T-cell (primary cell): ENCODE measurements at regions not wholly inside any gene's neighbourhood (a gene's known extent, or its start where the extent isn't known, plus 50 kb on each side); places are given as distances from the start of the nearest gene placed in this dataset.
"Not testable (repeated sequence)": the region's sequence is repeated elsewhere in the genome, so short reads cannot be mapped to it uniquely, and the experiment has no call there.

Experiments used
- ATAC-seq, 4 experiments: fragments of 200-7000 bp in 3 of 4; fragments of 150-1000 bp in 1 of 4; cut with Tn5 transposase; replicated peaks in 1 of 4; 1 replicate in 3 of 4; 2 replicates in 1 of 4; pipeline ENCODE4 v1.10.0; 2021; ENCODE audit warnings: moderate library complexity in 3 of 4, mild to moderate bottlenecking in 2 of 4, moderate number of reproducible peaks in 1 of 4
- CTCF ChIA-PET, 2 donors: fragments of 300-600 bp; sonication (Branson Sonifier 250); formaldehyde crosslinking; loops; one replicate each; lab custom pipeline; 2022; ENCODE audit warnings: antibody characterized with exemption in 2 of 2; lab: Charles Lee
- POLR2A ChIA-PET, 2 donors: fragments of 300-600 bp; sonication (Branson Sonifier 250); formaldehyde crosslinking; loops; one replicate each; lab custom pipeline; 2022; ENCODE audit warnings: antibody characterized with exemption in 2 of 2; lab: Charles Lee
- DNase-seq, 35 experiments: peaks; one replicate each; pipeline versions ENCODE4 v3.0.0 to v3.0.0-alpha.2; 2013 to 2023
- H3K27ac ChIP-seq: one replicate; pipeline ENCODE4 v1.5.1; 2013; ENCODE audit warnings: low read length
- H3K27me3 ChIP-seq, 2 experiments: replicated peaks in 1 of 2; 1 replicate in 1 of 2; 2 replicates in 1 of 2; pipeline versions ENCODE4 v1.6.1 to v1.7.0; 2013; ENCODE audit warnings: low read length in 1 of 2, mixed read lengths in 1 of 2; ENCODE audit not compliant: control insufficient read depth in 2 of 2, insufficient read depth in 2 of 2; ENCODE audit errors: extremely low read depth in 1 of 2
- H3K36me3 ChIP-seq, 2 donors: 1 replicate in 1 of 2; 2 replicates in 1 of 2; pipeline versions ENCODE4 v1.6.1 to v1.7.0; 2013; ENCODE audit warnings: low read length in 1 of 2; ENCODE audit not compliant: control insufficient read depth in 2 of 2, insufficient read depth in 1 of 2; ENCODE audit errors: extremely low read depth in 1 of 2
- H3K4me1 ChIP-seq, 2 experiments: 1 replicate in 1 of 2; 2 replicates in 1 of 2; pipeline versions ENCODE4 v1.6.1 to v1.7.0; 2013; ENCODE audit warnings: low read length in 2 of 2, mixed read lengths in 1 of 2; ENCODE audit not compliant: insufficient read depth in 2 of 2, control insufficient read depth in 1 of 2; ENCODE audit errors: extremely low read depth in 1 of 2
- H3K4me3 ChIP-seq, 2 donors: 1 replicate in 1 of 2; 2 replicates in 1 of 2; pipeline versions ENCODE4 v1.5.1 to v1.7.0; 2013; ENCODE audit warnings: mild to moderate bottlenecking in 2 of 2, low read length in 1 of 2, moderate library complexity in 1 of 2; ENCODE audit not compliant: control insufficient read depth in 1 of 2; ENCODE audit errors: extremely low read depth in 1 of 2
- H3K9me3 ChIP-seq: 2 replicates; pipeline ENCODE4 v1.7.0; 2013
- H3K27ac Mint-ChIP-seq, 2 donors: one replicate each; pipeline ENCODE4 v1.8.0; 2020 to 2021; ENCODE audit warnings: mild to moderate bottlenecking in 2 of 2, mixed read lengths in 2 of 2
- H3K27me3 Mint-ChIP-seq, 2 donors: one replicate each; pipeline ENCODE4 v1.8.0; 2021 to 2022; ENCODE audit warnings: mixed read lengths in 2 of 2
- H3K36me3 Mint-ChIP-seq: one replicate; pipeline ENCODE4 v1.8.0; 2021; ENCODE audit warnings: mixed read lengths
- H3K4me1 Mint-ChIP-seq, 3 donors: one replicate each; pipeline ENCODE4 v1.8.0; 2020 to 2022; ENCODE audit warnings: mixed read lengths in 3 of 3, mild to moderate bottlenecking in 1 of 3
- H3K4me3 Mint-ChIP-seq, 3 donors: one replicate each; pipeline ENCODE4 v1.8.0; 2020 to 2022; ENCODE audit warnings: mild to moderate bottlenecking in 3 of 3, mixed read lengths in 3 of 3, moderate library complexity in 3 of 3
- H3K9me3 Mint-ChIP-seq, 3 donors: one replicate each; pipeline ENCODE4 v1.8.0; 2020 to 2022; ENCODE audit warnings: mixed read lengths in 3 of 3
- WGBS: methylation state at CpG from one replicate; pipeline ENCODE4 v1.1.5; 2013; ENCODE audit warnings: missing lambda C conversion rate; ENCODE audit not compliant: insufficient coverage; 5-methylcytosine and 5-hydroxymethylcytosine counted together

GRCh38 chr12:34108967-34109366, 86.7 kb downstream of the ALG10 start:
- Histone ChIP-seq H3K36me3 (no peaks in the 10 kb centered on the region), H3K27me3 (peaks cover 2 to 46% of the 10 kb centered on the region in 2 experiments), H3K4me3 (no peak overlapping the region), H3K4me1 (no peaks in the 10 kb centered on the region), H3K27ac (no peak overlapping the region), H3K9me3 (no peaks in the 10 kb centered on the region)
- Mint-ChIP-seq H3K36me3 (no peaks in the 10 kb centered on the region), H3K27me3 (peaks cover 13 to 36% of the 10 kb centered on the region in 2 donors), H3K4me1 (no peaks in the 10 kb centered on the region), H3K27ac (no peak overlapping the region), H3K4me3 (no peak overlapping the region), H3K9me3 (no peaks in the 10 kb centered on the region)
- ChIA-PET POLR2A (no interaction called here), CTCF (no interaction called here)
- peak in 1 of 4 experiments; percentile 20 for ATAC-seq
- WGBS = 84% methylated on average over 5 of the region's 5 CpGs
- DNase-seq = no peak

- H3K4me3 Mint-ChIP-seq = no peak overlapping the region
Observed at GRCh38 chr12:34109390-34109789, 87.1 kb downstream of the ALG10 start.

GRCh38 chr12:34109909-34110531, 87.7 kb downstream of the ALG10 start:
- H3K27me3 Mint-ChIP-seq = peaks cover 9 to 32% of the 10 kb centered on the region in 2 donors

More at GRCh38 chr12:34109390-34109789, 87.1 kb downstream of the ALG10 start:
- ChIA-PET CTCF (no interaction called here), POLR2A (no interaction called here)
- Mint-ChIP-seq H3K4me1 (no peaks in the 10 kb centered on the region), H3K27ac (no peak overlapping the region), H3K27me3 (peaks cover 13 to 36% of the 10 kb centered on the region in 2 donors), H3K9me3 (no peaks in the 10 kb centered on the region), H3K36me3 (no peaks in the 10 kb centered on the region)
- H3K4me1 ChIP-seq = no peaks in the 10 kb centered on the region
- H3K27ac ChIP-seq = no peak overlapping the region
- no peaks in the 10 kb centered on the region for H3K36me3 ChIP-seq
- H3K9me3 ChIP-seq = no peaks in the 10 kb centered on the region
- no peak overlapping the region for H3K4me3 ChIP-seq
- 81% methylated on average over 5 of the region's 5 CpGs for WGBS
- H3K27me3 ChIP-seq = peaks cover 2 to 46% of the 10 kb centered on the region in 2 experiments
- no peak for DNase-seq
- ATAC-seq = peak in 1 of 4 experiments; percentile 20

GRCh38 chr12:34119366-34119765, 97.1 kb downstream of the ALG10 start:
- Histone ChIP-seq H3K4me3 (no peak overlapping the region), H3K4me1 (no peaks in the 10 kb centered on the region), H3K36me3 (no peaks in the 10 kb centered on the region), H3K27ac (no peak overlapping the region), H3K27me3 (no peaks in the 10 kb centered on the region), H3K9me3 (no peaks in the 10 kb centered on the region)
- H3K4me3 Mint-ChIP-seq = no peak overlapping the region
- ChIA-PET CTCF (interaction anchor here in 1 of 2 donors (0.5 to 1.1 kb wide), 2 partner anchors 80 to 1690 kb away, joined by 3 to 4 read pairs; no protein-coding TSS in a partner anchor), POLR2A (no interaction called here)
- H3K27me3 Mint-ChIP-seq = no peaks in the 10 kb centered on the region
- ATAC-seq (no peak), DNase-seq (no peak)
- 93% methylated on average over 2 of the region's 5 CpGs for WGBS
- H3K36me3 Mint-ChIP-seq = no peaks in the 10 kb centered on the region
- H3K4me1 Mint-ChIP-seq = no peaks in the 10 kb centered on the region
- H3K9me3 Mint-ChIP-seq = no peaks in the 10 kb centered on the region
- no peak overlapping the region for H3K27ac Mint-ChIP-seq

More at GRCh38 chr12:34109909-34110531, 87.7 kb downstream of the ALG10 start:
- H3K4me1 ChIP-seq, H3K27ac Mint-ChIP-seq, CTCF ChIA-PET, DNase-seq, H3K36me3 Mint-ChIP-seq, H3K36me3 ChIP-seq, ATAC-seq, H3K27ac ChIP-seq, H3K4me1 Mint-ChIP-seq, H3K4me3 Mint-ChIP-seq, H3K4me3 ChIP-seq, H3K9me3 ChIP-seq, POLR2A ChIA-PET, H3K9me3 Mint-ChIP-seq: not testable (repeated sequence)
- peaks cover 2 to 46% of the 10 kb centered on the region in 2 experiments for H3K27me3 ChIP-seq
- 100% methylated on average over 4 of the region's 8 CpGs for WGBS

GRCh38 chr12:34121360-34121759, 99.1 kb downstream of the ALG10 start:
- H3K27me3 Mint-ChIP-seq = no peaks in the 10 kb centered on the region
- H3K36me3 Mint-ChIP-seq = no peaks in the 10 kb centered on the region
- POLR2A ChIA-PET = no interaction called here
- CTCF ChIA-PET = no interaction called here
- Histone ChIP-seq H3K4me1 (peaks cover 0 to 9% of the 10 kb centered on the region in 2 experiments), H3K36me3 (no peaks in the 10 kb centered on the region), H3K27me3 (peaks cover 0 to under 1% of the 10 kb centered on the region in 2 experiments), H3K4me3 (no peak overlapping the region), H3K27ac (no peak overlapping the region), H3K9me3 (no peaks in the 10 kb centered on the region)
- H3K4me3 Mint-ChIP-seq = no peak overlapping the region
- peaks cover 10 to 14% (median 13%) of the 10 kb centered on the region in 3 donors for H3K4me1 Mint-ChIP-seq
- H3K27ac Mint-ChIP-seq = no peak overlapping the region
- DNase-seq (no peak), ATAC-seq (no peak)
- H3K9me3 Mint-ChIP-seq = no peaks in the 10 kb centered on the region
- 20% methylated on average over 1 of the region's 1 CpG for WGBS

DNA sequence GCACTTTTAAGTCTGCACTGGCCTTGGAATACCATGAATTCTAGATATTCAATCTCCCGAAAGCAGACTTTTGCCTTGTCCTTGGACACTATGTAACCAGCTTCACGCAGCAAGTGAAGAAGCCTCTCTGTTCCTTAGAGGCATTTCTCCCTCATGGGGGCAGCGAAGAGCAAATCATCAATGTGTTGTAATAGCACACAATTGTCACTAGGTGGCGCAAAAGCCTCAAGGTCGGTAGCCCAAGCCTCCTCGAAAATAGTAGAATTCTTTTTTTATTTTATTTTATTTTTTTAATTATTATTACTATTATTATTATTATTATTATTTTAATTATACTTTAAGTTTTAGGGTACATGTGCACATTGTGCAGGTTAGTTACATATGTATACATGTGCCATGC, 100.8 kb downstream of the ALG10 start:
- ATAC-seq = peak; percentile 52 to 67 (median 55)
- H3K36me3 Mint-ChIP-seq, H3K9me3 Mint-ChIP-seq, H3K27me3 ChIP-seq, POLR2A ChIA-PET, H3K27me3 Mint-ChIP-seq, H3K36me3 ChIP-seq, H3K27ac ChIP-seq, H3K4me3 Mint-ChIP-seq, H3K4me3 ChIP-seq, H3K27ac Mint-ChIP-seq, H3K9me3 ChIP-seq: not testable (repeated sequence)
- DNase-seq = peak in 29 of 35 experiments; percentile 5 to 65 (median 31)
- peaks cover 0 to 15% of the 10 kb centered on the region in 2 experiments for H3K4me1 ChIP-seq
- CTCF ChIA-PET = interaction anchor here (0.5 to 1.1 kb wide), 5 partner anchors 10 to 1419 kb away, joined by 3 to 6 read pairs (median 3); no protein-coding TSS in a partner anchor
- 16% methylated on average over 2 of the region's 6 CpGs for WGBS
- H3K4me1 Mint-ChIP-seq = peaks cover 15 to 20% (median 18%) of the 10 kb centered on the region in 3 donors
